Ovary (tissue), 7 donors: ENCODE measurements at regions not wholly inside any gene's neighbourhood (a gene's known extent, or its start where the extent isn't known, plus 50 kb on each side); places are given as distances from the start of the nearest gene placed in this dataset.

ENCODE experiments used
- DNase-seq, 5 donors: peaks; one replicate each; pipeline ENCODE4 v3.0.0-alpha.2; 2019 to 2020
- H3K27ac ChIP-seq, 2 donors: fragments of 200-600 bp; one replicate each; pipeline versions ENCODE4 v1.5.1 to v1.8.0; 2019 to 2022
- H3K27me3 ChIP-seq: fragments of 200-600 bp; one replicate; pipeline ENCODE4 v1.8.0; 2022
- H3K36me3 ChIP-seq: fragments of 200-600 bp; sonication (generic); one replicate; pipeline ENCODE4 v1.5.1; 2019
- H3K4me1 ChIP-seq: one replicate; pipeline ENCODE4 v1.8.1; 2013; ENCODE audit warnings: mild to moderate bottlenecking, moderate library complexity; ENCODE audit not compliant: insufficient read depth
- H3K4me3 ChIP-seq: fragments of 200-600 bp; sonication (generic); one replicate; pipeline ENCODE4 v1.5.1; 2017
- H3K9me3 ChIP-seq, 2 donors: fragments of 200-600 bp in 1 of 2; sonication (generic) in 1 of 2; one replicate each; pipeline versions ENCODE4 v1.5.1 to v1.8.1; 2013 to 2019; ENCODE audit warnings: mild to moderate bottlenecking in 1 of 2, moderate library complexity in 1 of 2
- EP300 ChIP-seq: sonication (generic); formaldehyde crosslinking; IDR thresholded peaks from one replicate; pipeline ENCODE4 v1.6.1; 2017; ENCODE audit warnings: antibody characterized with exemption
- POLR2A ChIP-seq: fragments of 450-650 bp; IDR thresholded peaks from one replicate; pipeline ENCODE4 v1.6.1; 2017; ENCODE audit warnings: antibody characterized with exemption, mild to moderate bottlenecking, moderate library complexity
- WGBS, 3 donors: extraction: QIAGEN DNeasy Blood & Tissue Kit in 1 of 3; methylation state at CpG; one replicate each; pipeline versions ENCODE4 v1.1.5 to v1.1.7; 2013 to 2017; 5-methylcytosine and 5-hydroxymethylcytosine counted together
- intact Hi-C, 4 donors: fragments of 100-400 bp; cut with DNase I; formaldehyde crosslinking; loops; one replicate each; pipeline versions ENCODE4 v1.11.0 to v1.15.1; 2022 to 2023
- TF ChIP-seq, protein P1 (sequence below), 3 donors: fragments of 450-650 bp in 2 of 3; fragments of 200-600 bp in 1 of 3; IDR thresholded peaks; one replicate each; pipeline versions ENCODE4 v1.5.1 to v1.8.0; 2016 to 2022; ENCODE audit warnings: antibody characterized with exemption in 3 of 3, mild to moderate bottlenecking in 1 of 3
- donor health status: DM: no; HTN: no; CAD: no; lungs with moderate emphysema.
- donor health status: DM: no; HTN: no; CAD: no.
- donor health status: Bipolar disorder and iron deficiency.
- donor health status: DM: no; HTN: no; CAD: no.
- donor health status: DM: yes; HTN: yes; CAD: no.

DNA sequence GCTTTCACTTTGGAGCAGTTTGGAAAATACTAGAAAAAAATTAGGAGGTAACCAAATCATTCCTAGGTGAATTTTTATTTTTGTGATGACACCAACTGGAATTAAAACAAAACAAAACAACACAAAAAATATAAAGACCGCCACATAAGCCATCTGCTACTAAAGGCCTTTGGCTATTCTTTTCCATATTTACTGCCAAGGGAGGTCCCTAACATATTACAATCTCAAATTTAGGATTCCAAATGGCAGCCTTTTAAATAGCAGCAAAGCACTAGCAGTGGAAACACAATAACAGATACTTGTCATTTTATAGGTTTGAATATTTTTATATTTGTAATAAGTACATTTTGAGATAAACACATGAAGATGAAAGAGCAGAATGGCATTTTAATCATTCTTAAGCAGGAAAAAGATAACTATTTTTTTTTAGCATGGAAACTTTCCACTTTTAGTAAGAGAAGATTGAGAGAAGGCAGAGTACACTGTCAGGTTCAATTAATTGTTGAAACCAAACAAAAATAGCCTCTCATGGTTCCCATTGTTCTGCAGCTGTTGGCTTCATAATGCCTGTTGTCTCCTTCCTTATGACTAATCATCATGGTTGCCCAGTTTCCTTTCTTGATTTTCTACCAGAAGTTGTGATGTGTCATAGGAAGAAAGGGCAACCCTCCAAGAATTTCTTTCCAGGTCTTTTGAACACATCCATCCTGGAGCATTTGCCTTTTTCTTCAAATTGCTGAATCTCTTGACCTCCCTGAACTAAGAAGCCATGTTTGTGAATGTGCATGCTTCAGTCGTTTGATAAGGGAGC, 219.0 kb upstream of the EMCN start:
- 47 to 54% (median 53%) methylated on average over 2 of the region's 2 CpGs for WGBS, 3 donors
- TF ChIP-seq, protein P1, sequence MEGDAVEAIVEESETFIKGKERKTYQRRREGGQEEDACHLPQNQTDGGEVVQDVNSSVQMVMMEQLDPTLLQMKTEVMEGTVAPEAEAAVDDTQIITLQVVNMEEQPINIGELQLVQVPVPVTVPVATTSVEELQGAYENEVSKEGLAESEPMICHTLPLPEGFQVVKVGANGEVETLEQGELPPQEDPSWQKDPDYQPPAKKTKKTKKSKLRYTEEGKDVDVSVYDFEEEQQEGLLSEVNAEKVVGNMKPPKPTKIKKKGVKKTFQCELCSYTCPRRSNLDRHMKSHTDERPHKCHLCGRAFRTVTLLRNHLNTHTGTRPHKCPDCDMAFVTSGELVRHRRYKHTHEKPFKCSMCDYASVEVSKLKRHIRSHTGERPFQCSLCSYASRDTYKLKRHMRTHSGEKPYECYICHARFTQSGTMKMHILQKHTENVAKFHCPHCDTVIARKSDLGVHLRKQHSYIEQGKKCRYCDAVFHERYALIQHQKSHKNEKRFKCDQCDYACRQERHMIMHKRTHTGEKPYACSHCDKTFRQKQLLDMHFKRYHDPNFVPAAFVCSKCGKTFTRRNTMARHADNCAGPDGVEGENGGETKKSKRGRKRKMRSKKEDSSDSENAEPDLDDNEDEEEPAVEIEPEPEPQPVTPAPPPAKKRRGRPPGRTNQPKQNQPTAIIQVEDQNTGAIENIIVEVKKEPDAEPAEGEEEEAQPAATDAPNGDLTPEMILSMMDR (IDR thresholded peaks at IDR 0.05) = no peak
- TF ChIP-seq EP300 (no peak), POLR2A (no peak)
- Histone ChIP-seq H3K9me3 (no peaks in the 10 kb centered on the region), H3K27me3 (no peaks in the 10 kb centered on the region), H3K4me1 (no peaks in the 10 kb centered on the region), H3K27ac (no peak overlapping the region), H3K36me3 (no peaks in the 10 kb centered on the region), H3K4me3 (no peak overlapping the region)
- DNase-seq = no peak
- intact Hi-C loops = no loop called here

DNA sequence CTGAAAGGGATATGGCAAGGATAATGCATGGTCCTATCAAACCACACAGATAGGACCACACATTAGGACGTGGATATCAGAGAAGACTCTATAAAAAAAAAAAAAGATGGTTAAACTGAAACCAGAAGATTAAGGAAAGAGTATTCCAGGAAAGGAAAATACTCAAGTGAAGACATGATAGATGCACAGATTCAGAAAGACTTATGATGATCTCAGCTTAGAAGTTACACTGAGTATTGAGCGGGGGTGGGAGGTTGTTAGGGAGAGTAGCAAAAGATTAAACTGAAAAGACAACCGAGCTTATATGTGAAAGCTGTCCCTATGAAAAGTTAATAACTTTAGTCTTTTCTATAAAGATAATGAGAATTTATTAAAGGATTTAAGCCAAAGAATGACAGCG, 211.0 kb upstream of the EMCN start:
- Histone ChIP-seq H3K27me3 (no peaks in the 10 kb centered on the region), H3K4me1 (no peaks in the 10 kb centered on the region), H3K27ac (no peak overlapping the region), H3K4me3 (no peak overlapping the region), H3K9me3 (no peaks in the 10 kb centered on the region), H3K36me3 (no peaks in the 10 kb centered on the region)
- WGBS, 3 donors = 58 to 72% (median 64%) methylated on average over 4 of the region's 4 CpGs
- intact Hi-C loops = no loop called here
- TF ChIP-seq, protein P1 (IDR thresholded peaks at IDR 0.05) = no peak
- TF ChIP-seq POLR2A = no peak
- no peak for TF ChIP-seq EP300
- DNase-seq = no peak

DNA sequence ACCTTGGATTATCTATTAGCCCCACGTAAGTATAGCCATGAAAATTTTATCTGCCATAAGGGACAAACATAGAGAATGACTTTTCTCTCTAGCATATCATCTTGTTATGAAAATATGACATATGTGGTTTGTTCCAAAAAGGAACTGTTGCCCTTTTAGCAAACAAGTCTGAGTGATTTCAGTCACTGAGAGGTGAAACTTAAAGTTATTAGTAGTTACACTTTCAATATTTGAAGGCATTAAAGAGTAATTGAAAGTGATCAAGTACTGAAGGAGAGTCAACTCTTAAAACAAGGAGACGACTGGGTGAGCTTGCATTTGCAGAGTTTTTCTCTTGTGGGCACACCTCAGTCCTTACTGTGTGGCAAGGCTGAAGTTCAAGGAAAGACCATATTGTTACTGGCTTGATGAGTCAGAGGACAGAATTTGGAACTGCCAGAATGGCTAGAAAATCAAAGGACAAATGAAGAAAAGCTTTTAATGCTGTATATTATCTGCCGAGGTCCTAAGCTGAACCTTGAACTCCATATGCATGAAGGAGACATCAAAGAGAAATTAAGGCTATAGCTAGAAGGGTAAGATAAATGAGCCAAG, 205.1 kb upstream of the EMCN start:
- Histone ChIP-seq H3K9me3 (no peaks in the 10 kb centered on the region), H3K4me3 (no peak overlapping the region), H3K27ac (no peak overlapping the region), H3K36me3 (no peaks in the 10 kb centered on the region), H3K27me3 (no peaks in the 10 kb centered on the region), H3K4me1 (no peaks in the 10 kb centered on the region)
- DNase-seq = no peak
- 78 to 84% (median 78%) methylated on average over 3 of the region's 3 CpGs for WGBS, 3 donors
- intact Hi-C loops = no loop called here
- TF ChIP-seq, protein P1 (IDR thresholded peaks at IDR 0.05) = no peak
- TF ChIP-seq POLR2A (no peak), EP300 (no peak)

DNA sequence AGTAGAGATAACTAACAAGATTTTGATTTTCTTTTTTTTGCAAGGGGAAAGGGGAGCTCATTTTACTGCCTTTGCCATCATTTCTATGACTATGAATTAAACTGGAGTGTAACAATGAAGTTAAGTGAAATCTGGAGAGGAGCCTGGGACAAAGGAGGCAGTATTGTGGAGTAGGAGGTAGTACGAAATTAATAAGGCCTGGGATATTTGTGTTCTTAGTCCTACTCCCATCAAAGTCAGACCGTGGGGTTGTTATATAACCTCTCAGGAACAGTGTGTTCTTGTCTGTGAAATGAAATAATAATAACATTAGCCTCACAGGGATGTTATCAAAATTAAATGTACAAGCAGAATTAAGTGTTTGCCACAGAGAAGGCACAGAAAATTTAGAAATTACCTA, 204.3 kb upstream of the EMCN start:
- no peaks in the 10 kb centered on the region for H3K27me3 ChIP-seq
- no peaks in the 10 kb centered on the region for H3K4me1 ChIP-seq
- H3K27ac ChIP-seq = no peak overlapping the region
- TF ChIP-seq, protein P1 (IDR thresholded peaks at IDR 0.05) = no peak
- no peak for TF ChIP-seq POLR2A
- TF ChIP-seq EP300 = no peak
- DNase-seq = no peak
- no peaks in the 10 kb centered on the region for H3K9me3 ChIP-seq
- no peak overlapping the region for H3K4me3 ChIP-seq
- intact Hi-C loops = no loop called here
- H3K36me3 ChIP-seq = no peaks in the 10 kb centered on the region
- WGBS, 3 donors = 10 to 13% (median 13%) methylated on average over 2 of the region's 2 CpGs
